H1 (cell line): ENCODE measurements at regions not wholly inside any gene's neighbourhood (a gene's known extent, or its start where the extent isn't known, plus 50 kb on each side); places are given as distances from the start of the nearest gene placed in this dataset.

Experiments used
- CTCF ChIA-PET: fragments of 300-600 bp; sonication (Branson Sonifier 250); formaldehyde crosslinking; loops from one replicate; lab custom pipeline; 2021; ENCODE audit not compliant: partially characterized antibody; lab: Charles Lee
- POLR2A ChIA-PET: fragments of 300-600 bp; sonication (Branson Sonifier 250); formaldehyde crosslinking; loops from one replicate; lab custom pipeline; 2021; ENCODE audit warnings: inconsistent platforms; ENCODE audit not compliant: partially characterized antibody; lab: Charles Lee
- DNase-seq, 2 experiments: peaks; one replicate each; pipeline versions ENCODE4 v3.0.0 to v3.0.0-alpha.2; 2010 to 2022; ENCODE audit warnings: low spot score in 2 of 2, low read depth in 1 of 2, mixed read lengths in 1 of 2
- FAIRE-seq: peaks from 2 replicates; lab custom pipeline; 2011; peaks lifted over from hg19 to GRCh38; lab: Jason Lieb, UNC
- H2AFZ ChIP-seq: 2 replicates; pipeline ENCODE4 v1.8.1; 2012; ENCODE audit warnings: low read length, inconsistent platforms
- H2AK5ac ChIP-seq: 2 replicates; pipeline ENCODE4 v1.6.1; 2013; ENCODE audit warnings: low read depth, low read length
- H2BK120ac ChIP-seq: replicated peaks from 2 replicates; pipeline ENCODE3; 2013; ENCODE audit warnings: low read depth, low read length, inconsistent platforms
- H2BK12ac ChIP-seq: 2 replicates; pipeline ENCODE4 v1.6.1; 2013; ENCODE audit warnings: low read depth, low read length
- H2BK15ac ChIP-seq: 2 replicates; pipeline ENCODE4 v1.6.1; 2013; ENCODE audit warnings: low read length
- H2BK20ac ChIP-seq: 2 replicates; pipeline ENCODE4 v1.6.1; 2013; ENCODE audit warnings: low read length
- H2BK5ac ChIP-seq: 2 replicates; pipeline ENCODE4 v1.6.1; 2013; ENCODE audit warnings: low read depth, low read length
- H3K14ac ChIP-seq: 2 replicates; pipeline ENCODE4 v1.6.1; 2013; ENCODE audit warnings: inconsistent platforms; ENCODE audit not compliant: insufficient read length
- H3K18ac ChIP-seq: 2 replicates; pipeline ENCODE4 v1.6.1; 2013; ENCODE audit warnings: low read length; ENCODE audit errors: extremely low read depth
- H3K23ac ChIP-seq: 2 replicates; pipeline ENCODE4 v1.6.1; 2013; ENCODE audit warnings: inconsistent platforms; ENCODE audit not compliant: insufficient read length
- H3K23me2 ChIP-seq: 2 replicates; pipeline ENCODE4 v1.6.1; 2013; ENCODE audit warnings: low read depth, low read length
- H3K27ac ChIP-seq: 2 replicates; pipeline ENCODE4 v1.6.1; 2011; ENCODE audit warnings: low read depth, low read length, inconsistent platforms
- H3K27me3 ChIP-seq, 4 experiments: replicated peaks in 1 of 4; 1 replicate in 1 of 4; 2 replicates in 3 of 4; pipeline versions ENCODE4 v1.6.1 to v1.8.1; 2011 to 2013; ENCODE audit warnings: low read length in 3 of 4, mild to moderate bottlenecking in 3 of 4, inconsistent platforms in 2 of 4, mixed read lengths in 2 of 4, moderate library complexity in 1 of 4; ENCODE audit not compliant: control insufficient read depth in 3 of 4, insufficient read depth in 3 of 4; ENCODE audit errors: extremely low read depth in 1 of 4
- H3K36me3 ChIP-seq, 4 experiments: 2 replicates each; pipeline versions ENCODE4 v1.6.1 to v1.8.1; 2011 to 2013; ENCODE audit warnings: mild to moderate bottlenecking in 4 of 4, low read length in 3 of 4, moderate library complexity in 2 of 4, control low read depth in 1 of 4, inconsistent platforms in 1 of 4; ENCODE audit not compliant: insufficient read depth in 4 of 4, control insufficient read depth in 2 of 4
- H3K4ac ChIP-seq: replicated peaks from 2 replicates; pipeline ENCODE3; 2013; ENCODE audit warnings: low read length, low read depth, mixed read lengths, inconsistent platforms; ENCODE audit not compliant: insufficient read length
- H3K4me1 ChIP-seq, 4 experiments: replicated peaks in 1 of 4; 1 replicate in 1 of 4; 2 replicates in 3 of 4; pipeline versions ENCODE4 v1.6.1 to v1.8.1; 2011 to 2013; ENCODE audit warnings: low read length in 3 of 4, inconsistent platforms in 2 of 4, mixed read lengths in 1 of 4; ENCODE audit not compliant: insufficient read depth in 4 of 4, control insufficient read depth in 3 of 4
- H3K4me2 ChIP-seq, 2 experiments: 2 replicates each; pipeline versions ENCODE4 v1.6.1 to v1.8.1; 2011 to 2013; ENCODE audit warnings: low read depth in 2 of 2, low read length in 2 of 2, control low read depth in 1 of 2, inconsistent platforms in 1 of 2, mild to moderate bottlenecking in 1 of 2; ENCODE audit not compliant: insufficient read depth in 1 of 2
- H3K4me3 ChIP-seq, 4 experiments: fragments of 200-600, 300-600 bp in 1 of 4; sonication (generic), shearing (Covaris generic), sonication (Bioruptor Twin) in 1 of 4; 2 replicates each; pipeline versions ENCODE4 v1.5.1 to v1.8.1; 2011 to 2016; ENCODE audit warnings: low read length in 4 of 4, low read depth in 3 of 4, control low read depth in 2 of 4, inconsistent platforms in 2 of 4, mild to moderate bottlenecking in 2 of 4, mixed read lengths in 1 of 4, moderate library complexity in 1 of 4; ENCODE audit not compliant: insufficient read depth in 2 of 4; ENCODE audit errors: extremely low read depth in 1 of 4
- H3K56ac ChIP-seq: replicated peaks from 2 replicates; pipeline ENCODE3; 2013; ENCODE audit warnings: low read depth, mild to moderate bottlenecking, mixed read lengths, low read length, inconsistent platforms; ENCODE audit not compliant: insufficient read length
- H3K79me1 ChIP-seq: 2 replicates; pipeline ENCODE4 v1.6.1; 2013; ENCODE audit warnings: low read depth, low read length, control low read depth
- H3K79me2 ChIP-seq, 2 experiments: 2 replicates each; pipeline versions ENCODE4 v1.6.1 to v1.8.1; 2012 to 2013; ENCODE audit warnings: low read length in 2 of 2, mild to moderate bottlenecking in 2 of 2, inconsistent platforms in 1 of 2; ENCODE audit not compliant: insufficient read depth in 2 of 2, control insufficient read depth in 1 of 2
- H3K9ac ChIP-seq, 4 experiments: replicated peaks in 1 of 4; 1 replicate in 1 of 4; 2 replicates in 3 of 4; pipeline versions ENCODE4 v1.6.1 to v1.8.1; 2011 to 2013; ENCODE audit warnings: low read depth in 3 of 4, low read length in 3 of 4, control low read depth in 2 of 4, mild to moderate bottlenecking in 2 of 4, moderate library complexity in 2 of 4, inconsistent platforms in 1 of 4; ENCODE audit errors: extremely low read depth in 1 of 4
- H3K9me3 ChIP-seq, 2 experiments: 2 replicates each; pipeline versions ENCODE4 v1.6.1 to v1.8.1; 2012 to 2013; ENCODE audit warnings: mild to moderate bottlenecking in 2 of 2, moderate library complexity in 2 of 2, control low read depth in 1 of 2, inconsistent platforms in 1 of 2, low read depth in 1 of 2, low read length in 1 of 2, mixed read lengths in 1 of 2; ENCODE audit not compliant: insufficient read depth in 2 of 2
- H4K20me1 ChIP-seq, 2 experiments: replicated peaks in 1 of 2; 2 replicates each; pipeline versions ENCODE3 to v1.8.1; 2011 to 2013; ENCODE audit warnings: inconsistent platforms in 2 of 2, low read length in 2 of 2, mild to moderate bottlenecking in 1 of 2; ENCODE audit not compliant: insufficient read depth in 2 of 2, control insufficient read depth in 1 of 2
- H4K5ac ChIP-seq: 2 replicates; pipeline ENCODE4 v1.6.1; 2013; ENCODE audit warnings: low read length, low read depth, mixed read lengths, inconsistent platforms; ENCODE audit not compliant: insufficient read length
- H4K8ac ChIP-seq: 2 replicates; pipeline ENCODE4 v1.8.0; 2013; ENCODE audit warnings: mild to moderate bottlenecking, moderate library complexity, low read length, inconsistent platforms; ENCODE audit not compliant: insufficient read depth; ENCODE audit errors: extremely low read depth
- H4K91ac ChIP-seq: replicated peaks from 2 replicates; pipeline ENCODE3; 2013; ENCODE audit warnings: low read length, mixed read lengths, inconsistent platforms; ENCODE audit not compliant: insufficient read length
- ATF2 ChIP-seq: IDR thresholded peaks from 2 replicates; pipeline ENCODE4 v1.6.1; 2012; ENCODE audit warnings: low read length, inconsistent platforms
- BACH1 ChIP-seq: IDR thresholded peaks from 2 replicates; pipeline ENCODE4 v1.6.1; 2012; ENCODE audit warnings: low read length, improper control_type of control experiment
- CREB1 ChIP-seq: IDR thresholded peaks from 2 replicates; pipeline ENCODE4 v1.6.1; 2012; ENCODE audit warnings: inconsistent platforms
- CTBP2 ChIP-seq: IDR thresholded peaks from 2 replicates; pipeline ENCODE4 v1.7.0; 2011; ENCODE audit warnings: borderline replicate concordance, mild to moderate bottlenecking, moderate library complexity, mixed read lengths, low read length; ENCODE audit not compliant: insufficient read depth, insufficient read length
- EP300 ChIP-seq, 2 experiments: IDR thresholded peaks; 1 replicate in 1 of 2; 2 replicates in 1 of 2; pipeline ENCODE4 v1.6.1; 2011 to 2012; ENCODE audit warnings: low read depth in 2 of 2, low read length in 2 of 2, mild to moderate bottlenecking in 2 of 2, borderline replicate concordance in 1 of 2, inconsistent platforms in 1 of 2, moderate library complexity in 1 of 2
- EZH2 ChIP-seq: fragments of 200-600 bp; sonication (generic); IDR thresholded peaks from 2 replicates; pipeline ENCODE4 v1.7.1; 2012; ENCODE audit warnings: low read depth, mild to moderate bottlenecking, moderate library complexity, low read length, inconsistent platforms; ENCODE audit not compliant: severe bottlenecking
- GTF2F1 ChIP-seq: IDR thresholded peaks from 2 replicates; pipeline ENCODE4 v1.6.1; 2012; ENCODE audit warnings: low read depth, low read length, improper control_type of control experiment, borderline replicate concordance
- HDAC6 ChIP-seq: IDR thresholded peaks from one replicate; pipeline ENCODE4 v1.7.1; 2012; ENCODE audit warnings: low read depth, mild to moderate bottlenecking, inconsistent platforms, low read length, moderate library complexity
- MAFK ChIP-seq: IDR thresholded peaks from 2 replicates; pipeline ENCODE4 v1.6.1; 2012; ENCODE audit warnings: low read depth, mild to moderate bottlenecking, improper control_type of control experiment, low read length
- POLR2AphosphoS5 ChIP-seq: IDR thresholded peaks from 2 replicates; pipeline ENCODE4 v1.6.1; 2011; ENCODE audit warnings: low read depth, low read length
- RNF2 ChIP-seq: fragments of 200-900, 300-1000 bp; sonication (generic); IDR thresholded peaks from 2 replicates; pipeline ENCODE4 v1.7.1; 2016; ENCODE audit warnings: borderline replicate concordance, low read depth, mild to moderate bottlenecking, antibody characterized with exemption, low read length; ENCODE audit not compliant: poor library complexity, severe bottlenecking; ENCODE audit errors: missing control alignments
- SIN3A ChIP-seq, 2 experiments: IDR thresholded peaks in 1 of 2; conservative IDR thresholded peaks in 1 of 2; 2 replicates each; pipeline ENCODE4 v1.6.1; 2011 to 2012; ENCODE audit warnings: low read length in 2 of 2, improper control_type of control experiment in 1 of 2, low read depth in 1 of 2, mild to moderate bottlenecking in 1 of 2
- WGBS, 2 experiments: shearing (Covaris generic) in 1 of 2; methylation state at CpG; one replicate each; pipeline versions ENCODE4 v1.1.6 to v1.1.7; 2013 to 2015; ENCODE audit warnings: low lambda C conversion rate in 2 of 2, mixed read lengths in 2 of 2, inconsistent platforms in 1 of 2, low coverage in 1 of 2, missing lambda C conversion rate in 1 of 2; ENCODE audit not compliant: insufficient replicate concordance in 2 of 2, insufficient coverage in 1 of 2, insufficient read length in 1 of 2; ENCODE audit errors: extremely low coverage in 1 of 2, missing lambda C conversion rate in 1 of 2; 5-methylcytosine and 5-hydroxymethylcytosine counted together

GRCh38 chr13:73693215-73693614, 441.0 kb downstream of the KLF12 start:
- H4K5ac ChIP-seq = no peak overlapping the region
- no peak overlapping the region for H2BK5ac ChIP-seq
- no peak overlapping the region for H3K23ac ChIP-seq
- H3K9ac ChIP-seq = no peak overlapping the region
- no peak overlapping the region for H3K4ac ChIP-seq
- ChIA-PET POLR2A (no interaction called here), CTCF (no interaction called here)
- H3K27me3 ChIP-seq = no peaks in the 10 kb centered on the region
- no peak overlapping the region for H2BK20ac ChIP-seq
- no peak overlapping the region for H4K91ac ChIP-seq
- no peaks in the 10 kb centered on the region for H3K79me2 ChIP-seq
- H4K20me1 ChIP-seq = no peaks in the 10 kb centered on the region
- no peak overlapping the region for H2AK5ac ChIP-seq
- no peak overlapping the region for H3K27ac ChIP-seq
- no peaks in the 10 kb centered on the region for H3K79me1 ChIP-seq
- no peak overlapping the region for H2BK15ac ChIP-seq
- 96% methylated on average over 2 of the region's 2 CpGs; no CpG with 5 or more reads in 1 of the 2 experiments for WGBS, 2 experiments
- no peak overlapping the region for H2BK12ac ChIP-seq
- no peak overlapping the region for H3K18ac ChIP-seq
- no peak overlapping the region for H2BK120ac ChIP-seq
- no peak overlapping the region for H3K14ac ChIP-seq
- no peak overlapping the region for H3K4me2 ChIP-seq
- TF ChIP-seq HDAC6 (no peak), EZH2 (no peak), EP300 (IDR thresholded peaks at IDR 0.05; ENCODE audit: borderline replicate concordance in 1 of 2, low read depth in 2 of 2, low read length in 2 of 2) (no peak), ATF2 (no peak), RNF2 (no peak), CTBP2 (no peak), BACH1 (no peak), POLR2AphosphoS5 (no peak), GTF2F1 (no peak), CREB1 (no peak), MAFK (no peak), SIN3A (conservative IDR thresholded peaks at IDR 0.05 in 1 of 2, IDR thresholded peaks at IDR 0.05 in 1 of 2; ENCODE audit: low read depth in 1 of 2, low read length in 2 of 2) (no peak)
- peaks cover 0 to 5% (median 4%) of the 10 kb centered on the region in 4 experiments; a peak in 5 of 7 replicates for H3K4me1 ChIP-seq
- no peak overlapping the region for H3K4me3 ChIP-seq
- no peak for DNase-seq
- H3K36me3 ChIP-seq = no peaks in the 10 kb centered on the region
- no peaks in the 10 kb centered on the region for H3K9me3 ChIP-seq
- no peak overlapping the region for H4K8ac ChIP-seq
- H3K56ac ChIP-seq = no peak overlapping the region
- no peak for FAIRE-seq
- no peaks in the 10 kb centered on the region for H3K23me2 ChIP-seq
- H2AFZ ChIP-seq = no peak overlapping the region
